NCI-H1417 (cell line): ENCODE measurements at regions not wholly inside any gene's neighbourhood (a gene's known extent, or its start where the extent isn't known, plus 50 kb on each side); places are given as distances from the start of the nearest gene placed in this dataset.

ENCODE experiments used
- DNase-seq, 3 experiments: peaks; one replicate each; lab custom pipeline; 2025; lab: John Stamatoyannopoulos, UW

- DNase-seq, result no peak
Measured at GRCh38 chr1:79614106-79614505, 607.6 kb upstream of the ADGRL4 start.

GRCh38 chr1:79613046-79613445 is 606.5 kb upstream of the ADGRL4 start:
- no peak for DNase-seq

GRCh38 chr1:79604490-79605198 is 598.1 kb upstream of the ADGRL4 start:
- no peak for DNase-seq

- DNase-seq, result no peak
Measured at GRCh38 chr1:79603843-79604242, 597.3 kb upstream of the ADGRL4 start.

GRCh38 chr1:79599257-79599656 is 592.7 kb upstream of the ADGRL4 start:
- no peak for DNase-seq

GRCh38 chr1:79595931-79596330 is 589.4 kb upstream of the ADGRL4 start:
- no peak for DNase-seq

GRCh38 chr1:79594121-79594698 is 587.7 kb upstream of the ADGRL4 start:
- DNase-seq, result no peak

- no peak for DNase-seq
Measured at GRCh38 chr1:79592707-79593106, 586.2 kb upstream of the ADGRL4 start.

- no peak for DNase-seq
Measured at GRCh38 chr1:79588719-79589118, 582.2 kb upstream of the ADGRL4 start.

- no peak for DNase-seq
Measured at GRCh38 chr1:79587229-79587628, 580.7 kb upstream of the ADGRL4 start.

- DNase-seq, result no peak
Measured at GRCh38 chr1:79585801-79586200, 579.3 kb upstream of the ADGRL4 start.

GRCh38 chr1:79575424-79575823 is 568.9 kb upstream of the ADGRL4 start:
- DNase-seq, result no peak

GRCh38 chr1:79568411-79568810 is 561.9 kb upstream of the ADGRL4 start:
- no peak for DNase-seq

GRCh38 chr1:79561521-79561978 is 555.0 kb upstream of the ADGRL4 start:
- no peak for DNase-seq

- no peak for DNase-seq
Measured at GRCh38 chr1:79556189-79556588, 549.7 kb upstream of the ADGRL4 start.

GRCh38 chr1:79554688-79555087 is 548.2 kb upstream of the ADGRL4 start:
- DNase-seq, result no peak

- DNase-seq, result no peak
Measured at GRCh38 chr1:79551321-79551720, 544.8 kb upstream of the ADGRL4 start.

GRCh38 chr1:79550402-79550801 is 543.9 kb upstream of the ADGRL4 start:
- no peak for DNase-seq

- no peak for DNase-seq
Measured at GRCh38 chr1:79549201-79549600, 542.7 kb upstream of the ADGRL4 start.

GRCh38 chr1:79547514-79547913 is 541.0 kb upstream of the ADGRL4 start:
- no peak for DNase-seq

- no peak for DNase-seq
Measured at GRCh38 chr1:79543394-79543793, 536.9 kb upstream of the ADGRL4 start.

GRCh38 chr1:79539001-79539400 is 532.5 kb upstream of the ADGRL4 start:
- peak in 1 of 3 experiments; percentile 4 for DNase-seq

- no peak for DNase-seq
Measured at GRCh38 chr1:79532555-79532954, 526.0 kb upstream of the ADGRL4 start.

GRCh38 chr1:79531790-79532189 is 525.3 kb upstream of the ADGRL4 start:
- no peak for DNase-seq
